Mesendoderm (in vitro differentiated cells): ENCODE measurements at regions not wholly inside any gene's neighbourhood (a gene's known extent, or its start where the extent isn't known, plus 50 kb on each side); places are given as distances from the start of the nearest gene placed in this dataset.

ENCODE experiments used
- DNase-seq: peaks from one replicate; pipeline ENCODE4 v3.0.0; 2013
- H2AK5ac ChIP-seq: 2 replicates; pipeline ENCODE4 v1.6.1; 2013; ENCODE audit warnings: low read length, inconsistent platforms
- H2BK120ac ChIP-seq: 2 replicates; pipeline ENCODE4 v1.6.1; 2013; ENCODE audit warnings: low read depth, mild to moderate bottlenecking, low read length, moderate library complexity, mixed read lengths
- H2BK15ac ChIP-seq: replicated peaks from 2 replicates; pipeline ENCODE4 v1.6.1; 2013; ENCODE audit warnings: low read depth, mild to moderate bottlenecking, moderate library complexity
- H2BK5ac ChIP-seq: 2 replicates; pipeline ENCODE4 v1.6.1; 2013; ENCODE audit warnings: low read length, inconsistent platforms
- H3K18ac ChIP-seq: 2 replicates; pipeline ENCODE4 v1.6.1; 2013; ENCODE audit warnings: mild to moderate bottlenecking, low read length, mixed read lengths
- H3K23ac ChIP-seq: one replicate; pipeline ENCODE4 v1.6.1; 2013; ENCODE audit warnings: low read length
- H3K27ac ChIP-seq: 2 replicates; pipeline ENCODE4 v1.5.1; 2013; ENCODE audit warnings: low read depth, mild to moderate bottlenecking, inconsistent platforms, low read length, moderate library complexity
- H3K27me3 ChIP-seq: 2 replicates; pipeline ENCODE4 v1.6.1; 2013; ENCODE audit warnings: low read length, control low read depth, mild to moderate bottlenecking, inconsistent platforms; ENCODE audit not compliant: insufficient read depth, poor library complexity
- H3K36me3 ChIP-seq: 2 replicates; pipeline ENCODE4 v1.6.1; 2013; ENCODE audit warnings: low read length, inconsistent platforms; ENCODE audit not compliant: control insufficient read depth, insufficient read depth
- H3K4ac ChIP-seq: one replicate; pipeline ENCODE4 v1.6.1; 2013; ENCODE audit warnings: low read depth, mild to moderate bottlenecking, low read length, moderate library complexity
- H3K4me1 ChIP-seq: 2 replicates; pipeline ENCODE4 v1.6.1; 2013; ENCODE audit warnings: low read depth, low read length, inconsistent platforms; ENCODE audit not compliant: control insufficient read depth
- H3K4me2 ChIP-seq: 2 replicates; pipeline ENCODE4 v1.6.1; 2013; ENCODE audit warnings: low read length
- H3K4me3 ChIP-seq: 2 replicates; pipeline ENCODE4 v1.5.1; 2013; ENCODE audit warnings: mild to moderate bottlenecking, low read length
- H3K56ac ChIP-seq: one replicate; pipeline ENCODE4 v1.6.1; 2013; ENCODE audit warnings: low read length
- H3K79me1 ChIP-seq: 2 replicates; pipeline ENCODE4 v1.6.1; 2013; ENCODE audit warnings: low read length, inconsistent platforms
- H3K79me2 ChIP-seq: 2 replicates; pipeline ENCODE4 v1.6.1; 2013; ENCODE audit warnings: mild to moderate bottlenecking, low read length; ENCODE audit not compliant: control insufficient read depth, insufficient read depth
- H3K9ac ChIP-seq: 2 replicates; pipeline ENCODE4 v1.6.1; 2013; ENCODE audit warnings: low read length, inconsistent platforms
- H4K5ac ChIP-seq: one replicate; pipeline ENCODE4 v1.6.1; 2013; ENCODE audit warnings: low read length
- H4K8ac ChIP-seq: one replicate; pipeline ENCODE4 v1.6.1; 2013; ENCODE audit warnings: low read depth, mild to moderate bottlenecking, control low read depth, low read length, moderate library complexity
- WGBS: extraction: QIAGEN DNeasy Blood & Tissue Kit; methylation state at CpG from one replicate; pipeline ENCODE4 v1.1.7; 2013; ENCODE audit warnings: low lambda C conversion rate, missing lambda C conversion rate; ENCODE audit not compliant: insufficient coverage; ENCODE audit errors: extremely low coverage; 5-methylcytosine and 5-hydroxymethylcytosine counted together

GRCh38 chr11:39374963-39375698 lies 2084.3 kb downstream of the LRRC4C start:
- no peak overlapping the region for H3K4ac ChIP-seq
- no peak overlapping the region for H4K5ac ChIP-seq
- no peak overlapping the region for H2BK120ac ChIP-seq
- H3K79me2 ChIP-seq, result no peaks in the 10 kb centered on the region
- no peak overlapping the region for H3K9ac ChIP-seq
- H2BK5ac ChIP-seq, result no peak overlapping the region
- H2AK5ac ChIP-seq, result no peak overlapping the region
- H3K18ac ChIP-seq, result no peak overlapping the region
- H3K27me3 ChIP-seq, result no peaks in the 10 kb centered on the region
- H3K4me1 ChIP-seq, result no peaks in the 10 kb centered on the region
- no peaks in the 10 kb centered on the region for H3K79me1 ChIP-seq
- no peak overlapping the region for H3K56ac ChIP-seq
- H3K4me2 ChIP-seq, result no peak overlapping the region
- H3K4me3 ChIP-seq, result no peak overlapping the region
- DNase-seq, result peak; percentile 20
- H3K23ac ChIP-seq, result no peak overlapping the region
- H3K27ac ChIP-seq, result no peak overlapping the region
- no CpG with 5 or more reads among the region's 8 CpGs for WGBS
- no peak overlapping the region for H2BK15ac ChIP-seq
- no peak overlapping the region for H4K8ac ChIP-seq
- H3K36me3 ChIP-seq, result no peaks in the 10 kb centered on the region

- H3K56ac ChIP-seq, result no peak overlapping the region
- no peaks in the 10 kb centered on the region for H3K79me1 ChIP-seq
- H3K4me1 ChIP-seq, result no peaks in the 10 kb centered on the region
- DNase-seq, result peak; percentile 30
- H2BK120ac ChIP-seq, result no peak overlapping the region
- no peak overlapping the region for H3K9ac ChIP-seq
- no peaks in the 10 kb centered on the region for H3K36me3 ChIP-seq
- no peak overlapping the region for H2BK5ac ChIP-seq
- no peak overlapping the region for H2BK15ac ChIP-seq
- H3K18ac ChIP-seq, result no peak overlapping the region
- no CpG with 5 or more reads among the region's 3 CpGs for WGBS
- H2AK5ac ChIP-seq, result no peak overlapping the region
- no peaks in the 10 kb centered on the region for H3K79me2 ChIP-seq
- H3K27me3 ChIP-seq, result no peaks in the 10 kb centered on the region
- H3K23ac ChIP-seq, result no peak overlapping the region
- no peak overlapping the region for H4K5ac ChIP-seq
- H3K4me2 ChIP-seq, result no peak overlapping the region
- H3K4ac ChIP-seq, result no peak overlapping the region
- no peak overlapping the region for H4K8ac ChIP-seq
- no peak overlapping the region for H3K27ac ChIP-seq
- H3K4me3 ChIP-seq, result no peak overlapping the region
Observed at GRCh38 chr11:39367534-39367933, 2091.9 kb downstream of the LRRC4C start.

GRCh38 chr11:39365809-39366436 lies 2093.5 kb downstream of the LRRC4C start:
- H3K23ac ChIP-seq, result no peak overlapping the region
- H3K56ac ChIP-seq, result no peak overlapping the region
- no peaks in the 10 kb centered on the region for H3K36me3 ChIP-seq
- H2BK5ac ChIP-seq, result no peak overlapping the region
- no peak overlapping the region for H2BK15ac ChIP-seq
- no CpG with 5 or more reads among the region's 2 CpGs for WGBS
- H3K9ac ChIP-seq, result no peak overlapping the region
- no peaks in the 10 kb centered on the region for H3K4me1 ChIP-seq
- no peak overlapping the region for H3K4me3 ChIP-seq
- H3K4me2 ChIP-seq, result no peak overlapping the region
- no peaks in the 10 kb centered on the region for H3K79me2 ChIP-seq
- peak; percentile 79 for DNase-seq
- H3K79me1 ChIP-seq, result no peaks in the 10 kb centered on the region
- H2BK120ac ChIP-seq, result no peak overlapping the region
- H3K27ac ChIP-seq, result no peak overlapping the region
- H4K5ac ChIP-seq, result no peak overlapping the region
- H3K18ac ChIP-seq, result no peak overlapping the region
- H2AK5ac ChIP-seq, result no peak overlapping the region
- H4K8ac ChIP-seq, result no peak overlapping the region
- H3K4ac ChIP-seq, result no peak overlapping the region
- no peaks in the 10 kb centered on the region for H3K27me3 ChIP-seq

GRCh38 chr11:39363571-39363970 lies 2095.9 kb downstream of the LRRC4C start:
- Histone ChIP-seq H4K8ac (no peak overlapping the region), H3K27ac (no peak overlapping the region), H2BK5ac (no peak overlapping the region), H3K18ac (no peak overlapping the region), H3K4me2 (no peak overlapping the region), H2BK120ac (no peak overlapping the region), H3K9ac (no peak overlapping the region), H3K23ac (no peak overlapping the region), H2AK5ac (no peak overlapping the region), H3K79me1 (no peaks in the 10 kb centered on the region), H3K4ac (no peak overlapping the region), H2BK15ac (no peak overlapping the region), H3K36me3 (no peaks in the 10 kb centered on the region), H3K27me3 (no peaks in the 10 kb centered on the region), H3K79me2 (no peaks in the 10 kb centered on the region), H3K4me3 (no peak overlapping the region), H3K56ac (no peak overlapping the region), H3K4me1 (no peaks in the 10 kb centered on the region), H4K5ac (no peak overlapping the region)
- peak; percentile 38 for DNase-seq
- no CpG with 5 or more reads among the region's 1 CpG for WGBS

- no peaks in the 10 kb centered on the region for H3K36me3 ChIP-seq
- H4K8ac ChIP-seq, result no peak overlapping the region
- DNase-seq, result peak; percentile 14
- H3K4ac ChIP-seq, result no peak overlapping the region
- H3K56ac ChIP-seq, result no peak overlapping the region
- no peaks in the 10 kb centered on the region for H3K79me2 ChIP-seq
- no peak overlapping the region for H3K4me3 ChIP-seq
- no peaks in the 10 kb centered on the region for H3K4me1 ChIP-seq
- no peak overlapping the region for H2AK5ac ChIP-seq
- no peak overlapping the region for H2BK15ac ChIP-seq
- H4K5ac ChIP-seq, result no peak overlapping the region
- no peak overlapping the region for H3K9ac ChIP-seq
- no peak overlapping the region for H3K27ac ChIP-seq
- no peak overlapping the region for H3K18ac ChIP-seq
- H2BK120ac ChIP-seq, result no peak overlapping the region
- no peaks in the 10 kb centered on the region for H3K27me3 ChIP-seq
- H3K4me2 ChIP-seq, result no peak overlapping the region
- H3K23ac ChIP-seq, result no peak overlapping the region
- no CpG with 5 or more reads among the region's 1 CpG for WGBS
- no peaks in the 10 kb centered on the region for H3K79me1 ChIP-seq
- H2BK5ac ChIP-seq, result no peak overlapping the region
Observed at GRCh38 chr11:39361557-39361956, 2097.9 kb downstream of the LRRC4C start.
